IMR-90 (cell line): ENCODE measurements at regions not wholly inside any gene's neighbourhood (a gene's known extent, or its start where the extent isn't known, plus 50 kb on each side); places are given as distances from the start of the nearest gene placed in this dataset.

Experiments used
- ATAC-seq: fragments of 200-7000 bp; cut with Tn5 transposase; 2 replicates; pipeline ENCODE4 v1.9.1; 2020; ENCODE audit warnings: low read depth, mild to moderate bottlenecking, moderate library complexity
- BruUV-seq: library from RNA; stranded (reverse); fragments of 400-500 nt; replicated peaks from 2 replicates; lab custom pipeline; 2021; lab: Mats Ljungman, UMichigan
- CTCF ChIA-PET: fragments of 300-600 bp; formaldehyde crosslinking; extraction: SDS; loops from one replicate; lab custom pipeline; 2021; ENCODE audit warnings: antibody characterized with exemption; lab: Yijun Ruan, JAX
- POLR2A ChIA-PET: fragments of 300-600 bp; sonication (Branson Sonifier 250); formaldehyde crosslinking; loops from one replicate; lab custom pipeline; 2022; ENCODE audit warnings: antibody characterized with exemption; ENCODE audit not compliant: unreplicated experiment; lab: Charles Lee
- DNase-seq: peaks from one replicate; pipeline ENCODE4 v3.0.0; 2013
- H2AFZ ChIP-seq: replicated peaks from 2 replicates; pipeline ENCODE3; 2013; ENCODE audit warnings: low read length, mild to moderate bottlenecking; ENCODE audit not compliant: poor library complexity
- H2AK5ac ChIP-seq: 2 replicates; pipeline ENCODE4 v1.6.1; 2013; ENCODE audit warnings: low read depth, low read length, inconsistent platforms
- H2AK9ac ChIP-seq: replicated peaks from 2 replicates; pipeline ENCODE3; 2013; ENCODE audit warnings: mild to moderate bottlenecking, low read depth, low read length, moderate library complexity; ENCODE audit not compliant: poor library complexity
- H2BK120ac ChIP-seq: 2 replicates; pipeline ENCODE4 v1.6.1; 2013; ENCODE audit warnings: low read depth, low read length, inconsistent platforms
- H2BK15ac ChIP-seq: 3 replicates; pipeline ENCODE4 v1.6.1; 2013; ENCODE audit warnings: low read depth, low read length, inconsistent platforms
- H2BK20ac ChIP-seq: 2 replicates; pipeline ENCODE4 v1.6.1; 2013; ENCODE audit warnings: low read depth, mild to moderate bottlenecking, inconsistent platforms, low read length, moderate library complexity
- H2BK5ac ChIP-seq: 2 replicates; pipeline ENCODE4 v1.6.1; 2013; ENCODE audit warnings: mild to moderate bottlenecking, low read depth, low read length, inconsistent platforms; ENCODE audit not compliant: poor library complexity, severe bottlenecking
- H3K14ac ChIP-seq: replicated peaks from 2 replicates; pipeline ENCODE4 v1.6.1; 2013; ENCODE audit warnings: low read depth, low read length, inconsistent platforms
- H3K18ac ChIP-seq: 2 replicates; pipeline ENCODE4 v1.6.1; 2013; ENCODE audit warnings: low read depth, low read length, control low read depth
- H3K23ac ChIP-seq: 2 replicates; pipeline ENCODE4 v1.6.1; 2013; ENCODE audit warnings: low read depth, low read length, inconsistent platforms
- H3K27ac ChIP-seq: 2 replicates; pipeline ENCODE4 v1.5.1; 2013; ENCODE audit warnings: mild to moderate bottlenecking, control low read depth, low read length; ENCODE audit not compliant: insufficient read depth
- H3K27me3 ChIP-seq: 2 replicates; pipeline ENCODE4 v1.6.1; 2013; ENCODE audit warnings: low read length; ENCODE audit not compliant: control insufficient read depth, insufficient read depth
- H3K36me3 ChIP-seq: 2 replicates; pipeline ENCODE4 v1.6.1; 2013; ENCODE audit warnings: low read length, mixed read lengths; ENCODE audit not compliant: control insufficient read depth, insufficient read depth
- H3K4ac ChIP-seq: 2 replicates; pipeline ENCODE4 v1.6.1; 2013; ENCODE audit warnings: low read depth, low read length, inconsistent platforms
- H3K4me1 ChIP-seq: 2 replicates; pipeline ENCODE4 v1.6.1; 2013; ENCODE audit warnings: low read length, mixed read lengths; ENCODE audit not compliant: control insufficient read depth, insufficient read depth
- H3K4me2 ChIP-seq: 2 replicates; pipeline ENCODE4 v1.6.1; 2013; ENCODE audit warnings: low read depth, mild to moderate bottlenecking, control low read depth, low read length, moderate library complexity
- H3K4me3 ChIP-seq: 2 replicates; pipeline ENCODE4 v1.5.1; 2013; ENCODE audit warnings: low read depth, mild to moderate bottlenecking, control low read depth, low read length, moderate library complexity; ENCODE audit not compliant: insufficient read depth
- H3K56ac ChIP-seq: 2 replicates; pipeline ENCODE4 v1.6.1; 2013; ENCODE audit warnings: low read length, inconsistent platforms; ENCODE audit not compliant: insufficient read depth; ENCODE audit errors: extremely low read depth
- H3K79me1 ChIP-seq, 2 experiments: 2 replicates each; pipeline ENCODE4 v1.6.1; 2013; ENCODE audit warnings: low read length in 2 of 2, inconsistent platforms in 1 of 2, low read depth in 1 of 2
- H3K9ac ChIP-seq: 2 replicates; pipeline ENCODE4 v1.6.1; 2013; ENCODE audit warnings: low read depth, low read length, control low read depth
- H3K9me1 ChIP-seq: 2 replicates; pipeline ENCODE4 v1.6.1; 2013; ENCODE audit warnings: low read length, inconsistent platforms; ENCODE audit not compliant: insufficient read depth
- H3K9me3 ChIP-seq: 2 replicates; pipeline ENCODE4 v1.6.1; 2013; ENCODE audit warnings: low read length; ENCODE audit not compliant: control insufficient read depth, insufficient read depth
- H4K20me1 ChIP-seq: 2 replicates; pipeline ENCODE4 v1.6.1; 2013; ENCODE audit warnings: low read length, inconsistent platforms; ENCODE audit not compliant: insufficient read depth
- H4K5ac ChIP-seq: 2 replicates; pipeline ENCODE4 v1.6.1; 2013; ENCODE audit warnings: mild to moderate bottlenecking, low read depth, low read length, control low read depth
- H4K8ac ChIP-seq, 2 experiments: 2 replicates each; pipeline ENCODE4 v1.6.1; 2013; ENCODE audit warnings: low read depth in 2 of 2, low read length in 2 of 2, control low read depth in 1 of 2, inconsistent platforms in 1 of 2
- H4K91ac ChIP-seq: 2 replicates; pipeline ENCODE4 v1.6.1; 2013; ENCODE audit warnings: low read depth, low read length, inconsistent platforms; ENCODE audit not compliant: insufficient read depth
- BHLHE40 ChIP-seq: fragments of 150-350 bp; IDR thresholded peaks from 2 replicates; pipeline ENCODE4 v1.6.1; 2016; ENCODE audit warnings: mild to moderate bottlenecking, low read depth, low read length
- CEBPB ChIP-seq: IDR thresholded peaks from 2 replicates; pipeline ENCODE4 v1.6.1; 2012; ENCODE audit warnings: low read depth, low read length, improper control_type of control experiment
- ELK1 ChIP-seq: fragments of 150-350 bp; IDR thresholded peaks from 2 replicates; pipeline ENCODE4 v1.6.1; 2016; ENCODE audit warnings: low read depth, mild to moderate bottlenecking, low read length, moderate library complexity, borderline replicate concordance
- FOS ChIP-seq: fragments of 150-350 bp; IDR thresholded peaks from 2 replicates; pipeline ENCODE4 v1.6.1; 2016; ENCODE audit warnings: low read depth, low read length
- MAFK ChIP-seq: IDR thresholded peaks from 2 replicates; pipeline ENCODE4 v1.6.1; 2012; ENCODE audit warnings: low read depth, low read length, improper control_type of control experiment
- MXI1 ChIP-seq: IDR thresholded peaks from 2 replicates; pipeline ENCODE4 v1.6.1; 2012; ENCODE audit warnings: low read depth, mild to moderate bottlenecking, low read length, moderate library complexity, borderline replicate concordance
- NFE2L2 ChIP-seq: fragments of 150-350 bp; IDR thresholded peaks from 2 replicates; pipeline ENCODE4 v1.6.1; 2016; ENCODE audit warnings: low read depth, mild to moderate bottlenecking, low read length
- POLR2A ChIP-seq: IDR thresholded peaks from 2 replicates; pipeline ENCODE4 v1.6.1; 2012; ENCODE audit warnings: mild to moderate bottlenecking, low read depth, low read length
- RAD21 ChIP-seq: IDR thresholded peaks from 2 replicates; pipeline ENCODE4 v1.6.1; 2012; ENCODE audit warnings: low read length, improper control_type of control experiment
- RCOR1 ChIP-seq: IDR thresholded peaks from 2 replicates; pipeline ENCODE4 v1.6.1; 2012; ENCODE audit warnings: mild to moderate bottlenecking, low read length, improper control_type of control experiment; ENCODE audit not compliant: insufficient replicate concordance
- WGBS, 2 experiments: methylation state at CpG; one replicate each; pipeline versions ENCODE4 v1.1.5 to v1.1.7; 2013; ENCODE audit warnings: missing lambda C conversion rate in 2 of 2; ENCODE audit not compliant: insufficient read length in 1 of 2; ENCODE audit errors: extremely low coverage in 2 of 2; 5-methylcytosine and 5-hydroxymethylcytosine counted together
- dilution Hi-C: fragments of 300-500 bp; cut with HindIII; formaldehyde crosslinking; loops from one replicate; pipeline ENCODE4 v1.14.3; 2018; ENCODE audit warnings: low sequenced_read_pairs; ENCODE audit not compliant: unreplicated experiment
- in situ Hi-C: fragments of 300-500 bp; cut with MboI; formaldehyde crosslinking; loops from 3 replicates; pipeline ENCODE4 v1.14.3; 2019; ENCODE audit warnings: low sequenced_read_pairs, inconsistent platforms, mixed read lengths
- intact Hi-C: fragments of 100-400 bp; cut with micrococcal nuclease; formaldehyde crosslinking; loops from 2 replicates; pipeline ENCODE4 v1.10.0; 2022
- TF ChIP-seq, protein P1 (sequence below): conservative IDR thresholded peaks from 2 replicates; pipeline ENCODE4 v1.5.1; 2012; ENCODE audit warnings: mild to moderate bottlenecking, low read depth, low read length, improper control_type of control experiment
- TF ChIP-seq, protein P2 (sequence below): fragments of 150-350 bp; IDR thresholded peaks from 2 replicates; pipeline ENCODE4 v1.6.1; 2017; ENCODE audit warnings: mild to moderate bottlenecking, antibody characterized with exemption, low read length, low read depth

GRCh38 chr11:31981457-31981856, 109.4 kb upstream of the RCN1 start:
- Histone ChIP-seq H3K18ac (no peak overlapping the region), H4K8ac (no peak overlapping the region), H2AK9ac (no peak overlapping the region), H3K27ac (no peak overlapping the region), H3K14ac (no peak overlapping the region), H2BK120ac (no peak overlapping the region), H3K27me3 (peaks cover 28% of the 10 kb centered on the region), H3K9ac (no peak overlapping the region), H3K4me3 (no peak overlapping the region), H4K91ac (no peak overlapping the region), H2AFZ (no peak overlapping the region), H2BK20ac (no peak overlapping the region), H3K4ac (no peak overlapping the region), H3K9me1 (no peaks in the 10 kb centered on the region), H2BK5ac (no peak overlapping the region), H3K79me1 (no peaks in the 10 kb centered on the region), H4K20me1 (no peaks in the 10 kb centered on the region), H2AK5ac (no peak overlapping the region), H2BK15ac (no peak overlapping the region), H4K5ac (no peak overlapping the region), H3K23ac (no peak overlapping the region), H3K9me3 (no peaks in the 10 kb centered on the region; the same call in 1 of the 2 replicates), H3K36me3 (no peaks in the 10 kb centered on the region), H3K4me2 (no peak overlapping the region), H3K56ac (no peak overlapping the region), H3K4me1 (no peaks in the 10 kb centered on the region)
- intact Hi-C loops, result no loop called here
- DNase-seq (no peak), ATAC-seq (no peak)
- WGBS, 2 experiments, result no CpG with 5 or more reads among the region's 1 CpG
- CTCF ChIA-PET, result interaction anchor here (0.8 kb wide), 1 partner anchor 23 kb away, joined by 4 read pairs; no protein-coding TSS in a partner anchor
- no peak for TF ChIP-seq RCOR1
- TF ChIP-seq, protein P1, sequence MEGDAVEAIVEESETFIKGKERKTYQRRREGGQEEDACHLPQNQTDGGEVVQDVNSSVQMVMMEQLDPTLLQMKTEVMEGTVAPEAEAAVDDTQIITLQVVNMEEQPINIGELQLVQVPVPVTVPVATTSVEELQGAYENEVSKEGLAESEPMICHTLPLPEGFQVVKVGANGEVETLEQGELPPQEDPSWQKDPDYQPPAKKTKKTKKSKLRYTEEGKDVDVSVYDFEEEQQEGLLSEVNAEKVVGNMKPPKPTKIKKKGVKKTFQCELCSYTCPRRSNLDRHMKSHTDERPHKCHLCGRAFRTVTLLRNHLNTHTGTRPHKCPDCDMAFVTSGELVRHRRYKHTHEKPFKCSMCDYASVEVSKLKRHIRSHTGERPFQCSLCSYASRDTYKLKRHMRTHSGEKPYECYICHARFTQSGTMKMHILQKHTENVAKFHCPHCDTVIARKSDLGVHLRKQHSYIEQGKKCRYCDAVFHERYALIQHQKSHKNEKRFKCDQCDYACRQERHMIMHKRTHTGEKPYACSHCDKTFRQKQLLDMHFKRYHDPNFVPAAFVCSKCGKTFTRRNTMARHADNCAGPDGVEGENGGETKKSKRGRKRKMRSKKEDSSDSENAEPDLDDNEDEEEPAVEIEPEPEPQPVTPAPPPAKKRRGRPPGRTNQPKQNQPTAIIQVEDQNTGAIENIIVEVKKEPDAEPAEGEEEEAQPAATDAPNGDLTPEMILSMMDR, result no peak
- no peak for TF ChIP-seq ELK1
- no peak for TF ChIP-seq POLR2A
- TF ChIP-seq, protein P2, sequence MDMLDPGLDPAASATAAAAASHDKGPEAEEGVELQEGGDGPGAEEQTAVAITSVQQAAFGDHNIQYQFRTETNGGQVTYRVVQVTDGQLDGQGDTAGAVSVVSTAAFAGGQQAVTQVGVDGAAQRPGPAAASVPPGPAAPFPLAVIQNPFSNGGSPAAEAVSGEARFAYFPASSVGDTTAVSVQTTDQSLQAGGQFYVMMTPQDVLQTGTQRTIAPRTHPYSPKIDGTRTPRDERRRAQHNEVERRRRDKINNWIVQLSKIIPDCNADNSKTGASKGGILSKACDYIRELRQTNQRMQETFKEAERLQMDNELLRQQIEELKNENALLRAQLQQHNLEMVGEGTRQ, result no peak
- no peak for TF ChIP-seq NFE2L2
- TF ChIP-seq MXI1, result no peak
- no peak for TF ChIP-seq CEBPB
- no peak for TF ChIP-seq MAFK
- TF ChIP-seq FOS, result no peak
- TF ChIP-seq BHLHE40, result no peak
- no peak for TF ChIP-seq RAD21
- dilution Hi-C loops, result no loop called here
- BruUV-seq, result no TSS peak
- in situ Hi-C loops, result no loop called here
- POLR2A ChIA-PET, result no interaction called here
